GM13977 (cell line): ENCODE measurements at regions not wholly inside any gene's neighbourhood (a gene's known extent, or its start where the extent isn't known, plus 50 kb on each side); places are given as distances from the start of the nearest gene placed in this dataset.
"Not testable (repeated sequence)": the region's sequence is repeated elsewhere in the genome, so short reads cannot be mapped to it uniquely, and the experiment has no call there.

ENCODE experiments used
- DNase-seq: peaks from one replicate; pipeline ENCODE4 v3.0.0; 2012; ENCODE audit warnings: low spot score
- CTCF ChIP-seq: IDR thresholded peaks from 2 replicates; pipeline ENCODE4 v1.5.1; 2012; ENCODE audit warnings: mild to moderate bottlenecking, control low read depth; ENCODE audit not compliant: insufficient read depth; ENCODE audit errors: extremely low read depth, missing control alignments
- in situ Hi-C: fragments of 300-500 bp; cut with MboI; formaldehyde crosslinking; loops from one replicate; pipeline ENCODE4 v1.12.0; 2022; ENCODE audit warnings: low sequenced_read_pairs, low pct_unique_long_range_greater_than_20kb, mixed read lengths, inconsistent platforms; ENCODE audit not compliant: unreplicated experiment

GRCh38 chr3:76311941-76312340, 526.6 kb upstream of the ZNF717 start:
- TF ChIP-seq CTCF: no peak
- in situ Hi-C loops: no loop called here

GRCh38 chr3:76315906-76316305, 530.6 kb upstream of the ZNF717 start:
- in situ Hi-C loops, DNase-seq: not testable (repeated sequence)

More at GRCh38 chr3:76311941-76312340, 526.6 kb upstream of the ZNF717 start:
- no peak for DNase-seq

- no peak for DNase-seq
- in situ Hi-C loops: no loop called here
- no peak for TF ChIP-seq CTCF
Observed at GRCh38 chr3:76321614-76322013, 536.3 kb upstream of the ZNF717 start.

- TF ChIP-seq CTCF: no peak
- DNase-seq: no peak
- in situ Hi-C loops: no loop called here
Observed at GRCh38 chr3:76324101-76324500, 538.8 kb upstream of the ZNF717 start.

- no peak for DNase-seq
- no peak for TF ChIP-seq CTCF
- in situ Hi-C loops: no loop called here
Observed at GRCh38 chr3:76345878-76346277, 560.5 kb upstream of the ZNF717 start.

GRCh38 chr3:76346690-76347089, 561.3 kb upstream of the ZNF717 start:
- TF ChIP-seq CTCF: no peak
- in situ Hi-C loops: no loop called here
- no peak for DNase-seq

GRCh38 chr3:76349715-76350480, 564.5 kb upstream of the ZNF717 start:
- no peak for TF ChIP-seq CTCF
- in situ Hi-C loops: no loop called here
- DNase-seq: no peak
